Trophoblast cell (in vitro differentiated cells and primary cell): ENCODE measurements at regions not wholly inside any gene's neighbourhood (a gene's known extent, or its start where the extent isn't known, plus 50 kb on each side); places are given as distances from the start of the nearest gene placed in this dataset.

Source experiments
- DNase-seq, 2 donors: peaks; one replicate each; pipeline ENCODE4 v3.0.0-alpha.2; 2016
- H2AFZ ChIP-seq: 2 replicates; pipeline ENCODE4 v1.6.1; 2013; ENCODE audit warnings: low read length, moderate library complexity, mild to moderate bottlenecking; ENCODE audit not compliant: insufficient read depth, poor library complexity
- H2AK5ac ChIP-seq: 2 replicates; pipeline ENCODE4 v1.6.1; 2013; ENCODE audit warnings: mild to moderate bottlenecking, low read length
- H2BK120ac ChIP-seq: 2 replicates; pipeline ENCODE4 v1.6.1; 2013; ENCODE audit warnings: low read length, mild to moderate bottlenecking, moderate library complexity; ENCODE audit not compliant: insufficient read depth, poor library complexity
- H2BK12ac ChIP-seq: 2 replicates; pipeline ENCODE4 v1.6.1; 2013; ENCODE audit warnings: mild to moderate bottlenecking, low read length, moderate library complexity
- H2BK5ac ChIP-seq: 2 replicates; pipeline ENCODE4 v1.6.1; 2013; ENCODE audit warnings: low read length, low read depth, moderate library complexity, mild to moderate bottlenecking; ENCODE audit not compliant: poor library complexity
- H3K14ac ChIP-seq: 2 replicates; pipeline ENCODE4 v1.6.1; 2013; ENCODE audit warnings: mild to moderate bottlenecking, low read length
- H3K18ac ChIP-seq: 2 replicates; pipeline ENCODE4 v1.6.1; 2013; ENCODE audit warnings: mild to moderate bottlenecking, low read length
- H3K23ac ChIP-seq: 2 replicates; pipeline ENCODE4 v1.6.1; 2013; ENCODE audit warnings: low read length
- H3K27ac ChIP-seq: 2 replicates; pipeline ENCODE4 v1.5.1; 2013; ENCODE audit warnings: low read depth, mild to moderate bottlenecking, inconsistent platforms, low read length, moderate library complexity
- H3K27me3 ChIP-seq: 2 replicates; pipeline ENCODE4 v1.6.1; 2013; ENCODE audit warnings: inconsistent platforms, mild to moderate bottlenecking, low read length, moderate library complexity; ENCODE audit not compliant: insufficient read depth
- H3K36me3 ChIP-seq, 2 experiments: 1 replicate in 1 of 2; 2 replicates in 1 of 2; pipeline ENCODE4 v1.6.1; 2013; ENCODE audit warnings: low read length in 2 of 2, mild to moderate bottlenecking in 2 of 2, moderate library complexity in 1 of 2; ENCODE audit not compliant: insufficient read depth in 2 of 2, control insufficient read depth in 1 of 2
- H3K4ac ChIP-seq: 2 replicates; pipeline ENCODE4 v1.6.1; 2013; ENCODE audit warnings: low read depth, mild to moderate bottlenecking, low read length, moderate library complexity
- H3K4me1 ChIP-seq, 2 experiments: 1 replicate in 1 of 2; 2 replicates in 1 of 2; pipeline ENCODE4 v1.6.1; 2013; ENCODE audit warnings: low read length in 2 of 2, mild to moderate bottlenecking in 2 of 2, moderate library complexity in 1 of 2; ENCODE audit not compliant: insufficient read depth in 2 of 2, control insufficient read depth in 1 of 2
- H3K4me2 ChIP-seq: 2 replicates; pipeline ENCODE4 v1.6.1; 2013; ENCODE audit warnings: inconsistent platforms, mild to moderate bottlenecking, low read length, moderate library complexity
- H3K4me3 ChIP-seq: 2 replicates; pipeline ENCODE4 v1.5.1; 2013; ENCODE audit warnings: mild to moderate bottlenecking, low read depth, low read length, inconsistent platforms
- H3K79me1 ChIP-seq: one replicate; pipeline ENCODE4 v1.6.1; 2013; ENCODE audit warnings: low read length
- H3K79me2 ChIP-seq: 2 replicates; pipeline ENCODE4 v1.6.1; 2013; ENCODE audit warnings: low read length, mild to moderate bottlenecking; ENCODE audit not compliant: control insufficient read depth, insufficient read depth, poor library complexity
- H3K9ac ChIP-seq: 2 replicates; pipeline ENCODE4 v1.6.1; 2013; ENCODE audit warnings: mild to moderate bottlenecking, low read length
- H3K9me3 ChIP-seq: 2 replicates; pipeline ENCODE4 v1.6.1; 2013; ENCODE audit warnings: low read depth, mild to moderate bottlenecking, control low read depth, inconsistent platforms, low read length; ENCODE audit not compliant: insufficient read depth
- H4K12ac ChIP-seq: 2 replicates; pipeline ENCODE4 v1.6.1; 2013; ENCODE audit warnings: low read depth, mild to moderate bottlenecking, low read length, moderate library complexity
- H4K8ac ChIP-seq: 2 replicates; pipeline ENCODE4 v1.6.1; 2013; ENCODE audit warnings: low read depth, mild to moderate bottlenecking, low read length, moderate library complexity
- H4K91ac ChIP-seq: one replicate; pipeline ENCODE4 v1.6.1; 2013; ENCODE audit warnings: low read depth, mild to moderate bottlenecking, low read length, moderate library complexity
- WGBS: extraction: QIAGEN DNeasy Blood & Tissue Kit; methylation state at CpG from one replicate; pipeline ENCODE4 v1.1.7; 2013; ENCODE audit warnings: missing lambda C conversion rate; ENCODE audit not compliant: insufficient read length, insufficient coverage; ENCODE audit errors: extremely low coverage; 5-methylcytosine and 5-hydroxymethylcytosine counted together

GRCh38 chr14:66405158-66405557 lies 81.0 kb upstream of the CCDC196 start:
- no peak overlapping the region for H4K91ac ChIP-seq
- no peaks in the 10 kb centered on the region for H3K4me1 ChIP-seq
- no peaks in the 10 kb centered on the region for H3K79me1 ChIP-seq
- no peak overlapping the region for H3K27ac ChIP-seq
- H3K36me3 ChIP-seq: no peaks in the 10 kb centered on the region
- H3K23ac ChIP-seq: no peak overlapping the region
- no peaks in the 10 kb centered on the region for H3K79me2 ChIP-seq
- no peak overlapping the region for H4K8ac ChIP-seq
- H3K27me3 ChIP-seq: no peaks in the 10 kb centered on the region
- no peak overlapping the region for H3K9ac ChIP-seq
- no peak overlapping the region for H3K18ac ChIP-seq
- H2AFZ ChIP-seq: no peak overlapping the region
- H3K4me2 ChIP-seq: no peak overlapping the region
- H2BK5ac ChIP-seq: no peak overlapping the region
- DNase-seq: no peak
- no peak overlapping the region for H2AK5ac ChIP-seq
- H4K12ac ChIP-seq: no peak overlapping the region
- no peak overlapping the region for H2BK120ac ChIP-seq
- WGBS: no CpG with 5 or more reads among the region's 1 CpG
- H2BK12ac ChIP-seq: no peak overlapping the region
- no peak overlapping the region for H3K4ac ChIP-seq
- no peak overlapping the region for H3K4me3 ChIP-seq
- no peaks in the 10 kb centered on the region for H3K9me3 ChIP-seq
- no peak overlapping the region for H3K14ac ChIP-seq

GRCh38 chr14:66413901-66414300 lies 72.3 kb upstream of the CCDC196 start:
- Histone ChIP-seq H4K91ac (no peak overlapping the region), H3K23ac (no peak overlapping the region), H3K4ac (no peak overlapping the region), H3K27me3 (no peaks in the 10 kb centered on the region), H3K14ac (no peak overlapping the region), H3K18ac (no peak overlapping the region), H3K4me1 (no peaks in the 10 kb centered on the region), H3K4me2 (no peak overlapping the region), H2BK5ac (no peak overlapping the region), H4K8ac (no peak overlapping the region), H2BK12ac (no peak overlapping the region), H3K4me3 (no peak overlapping the region), H3K27ac (no peak overlapping the region), H2AK5ac (no peak overlapping the region), H2AFZ (no peak overlapping the region), H3K79me2 (no peaks in the 10 kb centered on the region), H3K9me3 (no peaks in the 10 kb centered on the region), H3K9ac (no peak overlapping the region), H3K36me3 (no peaks in the 10 kb centered on the region), H2BK120ac (no peak overlapping the region), H3K79me1 (no peaks in the 10 kb centered on the region), H4K12ac (no peak overlapping the region)
- no peak for DNase-seq

- Histone ChIP-seq H2BK12ac (no peak overlapping the region), H3K4me3 (no peak overlapping the region), H3K18ac (no peak overlapping the region), H2AFZ (no peak overlapping the region), H3K79me2 (no peaks in the 10 kb centered on the region), H4K91ac (no peak overlapping the region), H3K9me3 (no peaks in the 10 kb centered on the region), H3K27me3 (no peaks in the 10 kb centered on the region), H4K8ac (no peak overlapping the region), H3K4ac (no peak overlapping the region), H3K27ac (no peak overlapping the region), H3K23ac (no peak overlapping the region), H2BK120ac (no peak overlapping the region), H2AK5ac (no peak overlapping the region), H3K14ac (no peak overlapping the region), H3K4me1 (no peaks in the 10 kb centered on the region), H3K36me3 (no peaks in the 10 kb centered on the region), H3K79me1 (no peaks in the 10 kb centered on the region), H4K12ac (no peak overlapping the region), H3K9ac (no peak overlapping the region), H2BK5ac (no peak overlapping the region), H3K4me2 (no peak overlapping the region)
- DNase-seq: no peak
- WGBS: no CpG with 5 or more reads among the region's 1 CpG
Measured at GRCh38 chr14:66414511-66414910, 71.7 kb upstream of the CCDC196 start.

- H4K12ac ChIP-seq: no peak overlapping the region
- no peak overlapping the region for H4K91ac ChIP-seq
- no peak overlapping the region for H3K27ac ChIP-seq
- no peak overlapping the region for H2BK120ac ChIP-seq
- no peaks in the 10 kb centered on the region for H3K79me1 ChIP-seq
- no CpG with 5 or more reads among the region's 2 CpGs for WGBS
- H2AFZ ChIP-seq: no peak overlapping the region
- H3K23ac ChIP-seq: no peak overlapping the region
- H3K27me3 ChIP-seq: no peaks in the 10 kb centered on the region
- no peak overlapping the region for H4K8ac ChIP-seq
- H3K18ac ChIP-seq: no peak overlapping the region
- no peak overlapping the region for H3K4me2 ChIP-seq
- no peak overlapping the region for H3K4me3 ChIP-seq
- no peak overlapping the region for H3K9ac ChIP-seq
- H3K4me1 ChIP-seq: no peaks in the 10 kb centered on the region
- H2BK12ac ChIP-seq: no peak overlapping the region
- H3K9me3 ChIP-seq: no peaks in the 10 kb centered on the region
- no peak overlapping the region for H3K4ac ChIP-seq
- H3K36me3 ChIP-seq: no peaks in the 10 kb centered on the region
- no peak overlapping the region for H3K14ac ChIP-seq
- H2BK5ac ChIP-seq: no peak overlapping the region
- H3K79me2 ChIP-seq: no peaks in the 10 kb centered on the region
- H2AK5ac ChIP-seq: no peak overlapping the region
- DNase-seq: no peak
Measured at GRCh38 chr14:66420251-66421006, 65.7 kb upstream of the CCDC196 start.
